ENCODE measurements at regions not wholly inside any gene's neighbourhood (a gene's known extent, or its start where the extent isn't known, plus 50 kb on each side); places are given as distances from the start of the nearest gene placed in this dataset.

GRCh38 chr9:113648586-113648985 is 185.1 kb downstream of the RGS3 start:
- no peak for TF ChIP-seq CTCF (IDR thresholded peaks at IDR 0.05; ENCODE audit: insufficient read depth, low read depth, low read length)
- no peak for TF ChIP-seq EZH2 (IDR thresholded peaks at IDR 0.05; ENCODE audit: insufficient read depth, low read length)

All from astrocyte (in vitro differentiated cells and primary cell).